HepG2 (cell line): ENCODE measurements at regions not wholly inside any gene's neighbourhood (a gene's known extent, or its start where the extent isn't known, plus 50 kb on each side); places are given as distances from the start of the nearest gene placed in this dataset.

Source experiments
- CREM ChIP-seq, 2 experiments: sonication (generic) in 1 of 2; formaldehyde crosslinking in 1 of 2; IDR thresholded peaks; 2 replicates each; pipeline versions ENCODE4 v1.4.0 to v1.6.1; 2016 to 2020; ENCODE audit warnings: antibody characterized with exemption in 1 of 2, mild to moderate bottlenecking in 1 of 2, missing genetic modification reagents in 1 of 2
- CTCF ChIP-seq: sonication (generic); formaldehyde crosslinking; IDR thresholded peaks from 2 replicates; pipeline ENCODE4 v1.5.0; 2020; ENCODE audit warnings: mild to moderate bottlenecking, missing genetic modification reagents, moderate library complexity
- FOXP4 ChIP-seq: sonication (generic); formaldehyde crosslinking; IDR thresholded peaks from 2 replicates; pipeline ENCODE4 v1.4.0; 2020; ENCODE audit warnings: missing genetic modification reagents
- POLR2A ChIP-seq, 2 experiments: IDR thresholded peaks; 2 replicates each; pipeline ENCODE4 v1.6.1; 2011; ENCODE audit warnings: low read depth in 2 of 2, low read length in 2 of 2, mild to moderate bottlenecking in 1 of 2, moderate library complexity in 1 of 2; ENCODE audit not compliant: insufficient read depth in 1 of 2
- RELA ChIP-seq: sonication (generic); formaldehyde crosslinking; IDR thresholded peaks from 2 replicates; pipeline ENCODE4 v1.4.0; 2020; ENCODE audit warnings: missing genetic modification reagents
- RFX5 ChIP-seq: IDR thresholded peaks from 2 replicates; pipeline ENCODE4 v1.6.1; 2011; ENCODE audit warnings: low read depth, low read length, improper control_type of control experiment
- TSC22D2 ChIP-seq: sonication (generic); formaldehyde crosslinking; IDR thresholded peaks from 2 replicates; pipeline ENCODE4 v1.5.1; 2020; ENCODE audit warnings: missing genetic modification reagents, mild to moderate bottlenecking, borderline replicate concordance
- ZFP1 ChIP-seq: IDR thresholded peaks from 2 replicates; pipeline ENCODE4 v1.6.1; 2016
- ZKSCAN5 ChIP-seq: sonication (generic); formaldehyde crosslinking; IDR thresholded peaks from 2 replicates; pipeline ENCODE4 v1.5.1; 2020; ENCODE audit warnings: mild to moderate bottlenecking, missing genetic modification reagents
- ZNF44 ChIP-seq: sonication (generic); formaldehyde crosslinking; IDR thresholded peaks from 2 replicates; pipeline ENCODE4 v1.5.1; 2020; ENCODE audit warnings: mild to moderate bottlenecking, missing genetic modification reagents
- ZNF574 ChIP-seq: sonication (generic); formaldehyde crosslinking; IDR thresholded peaks from 2 replicates; pipeline ENCODE4 v1.4.0; 2020; ENCODE audit warnings: missing genetic modification reagents
- TF ChIP-seq, protein P1 (sequence below): sonication (generic); formaldehyde crosslinking; IDR thresholded peaks from 2 replicates; pipeline ENCODE4 v1.4.0; 2020; ENCODE audit warnings: missing genetic modification reagents, borderline replicate concordance

- TF ChIP-seq TSC22D2 (CRISPR knock-in tag) (no peak), ZNF44 (CRISPR knock-in tag) (no peak), POLR2A (IDR thresholded peaks at IDR 0.05; ENCODE audit: insufficient read depth in 1 of 2, low read depth in 2 of 2, low read length in 2 of 2) (no peak), FOXP4 (CRISPR knock-in tag) (no peak), ZNF574 (CRISPR knock-in tag) (no peak), CTCF (CRISPR knock-in tag) (no peak), RELA (no peak), ZFP1 (CRISPR knock-in tag) (no peak), RFX5 (no peak), ZKSCAN5 (CRISPR knock-in tag) (no peak), CREM (IDR thresholded peaks at IDR 0.05) (no peak), CREM (CRISPR knock-in tag; IDR thresholded peaks at IDR 0.05) (no peak)
- TF ChIP-seq, protein P1, sequence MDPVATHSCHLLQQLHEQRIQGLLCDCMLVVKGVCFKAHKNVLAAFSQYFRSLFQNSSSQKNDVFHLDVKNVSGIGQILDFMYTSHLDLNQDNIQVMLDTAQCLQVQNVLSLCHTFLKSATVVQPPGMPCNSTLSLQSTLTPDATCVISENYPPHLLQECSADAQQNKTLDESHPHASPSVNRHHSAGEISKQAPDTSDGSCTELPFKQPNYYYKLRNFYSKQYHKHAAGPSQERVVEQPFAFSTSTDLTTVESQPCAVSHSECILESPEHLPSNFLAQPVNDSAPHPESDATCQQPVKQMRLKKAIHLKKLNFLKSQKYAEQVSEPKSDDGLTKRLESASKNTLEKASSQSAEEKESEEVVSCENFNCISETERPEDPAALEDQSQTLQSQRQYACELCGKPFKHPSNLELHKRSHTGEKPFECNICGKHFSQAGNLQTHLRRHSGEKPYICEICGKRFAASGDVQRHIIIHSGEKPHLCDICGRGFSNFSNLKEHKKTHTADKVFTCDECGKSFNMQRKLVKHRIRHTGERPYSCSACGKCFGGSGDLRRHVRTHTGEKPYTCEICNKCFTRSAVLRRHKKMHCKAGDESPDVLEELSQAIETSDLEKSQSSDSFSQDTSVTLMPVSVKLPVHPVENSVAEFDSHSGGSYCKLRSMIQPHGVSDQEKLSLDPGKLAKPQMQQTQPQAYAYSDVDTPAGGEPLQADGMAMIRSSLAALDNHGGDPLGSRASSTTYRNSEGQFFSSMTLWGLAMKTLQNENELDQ (CRISPR knock-in tag): no peak
Observed at GRCh38 chr12:77347017-77347416, 281.6 kb upstream of the E2F7 start.
